GM23338 (cell line): ENCODE measurements at regions not wholly inside any gene's neighbourhood (a gene's known extent, or its start where the extent isn't known, plus 50 kb on each side); places are given as distances from the start of the nearest gene placed in this dataset.

ENCODE experiments used
- STAT1 ChIP-seq: IDR thresholded peaks from one replicate; pipeline ENCODE4 v1.6.1; 2016; ENCODE audit warnings: antibody characterized with exemption; ENCODE audit not compliant: unreplicated experiment
- TF ChIP-seq, protein P1 (sequence below): IDR thresholded peaks from one replicate; pipeline ENCODE4 v1.6.1; 2018; ENCODE audit warnings: antibody characterized with exemption; ENCODE audit not compliant: unreplicated experiment
- TF ChIP-seq, protein P2 (sequence below): IDR thresholded peaks from 2 replicates; pipeline ENCODE4 v1.6.1; 2016; ENCODE audit warnings: antibody characterized with exemption

DNA sequence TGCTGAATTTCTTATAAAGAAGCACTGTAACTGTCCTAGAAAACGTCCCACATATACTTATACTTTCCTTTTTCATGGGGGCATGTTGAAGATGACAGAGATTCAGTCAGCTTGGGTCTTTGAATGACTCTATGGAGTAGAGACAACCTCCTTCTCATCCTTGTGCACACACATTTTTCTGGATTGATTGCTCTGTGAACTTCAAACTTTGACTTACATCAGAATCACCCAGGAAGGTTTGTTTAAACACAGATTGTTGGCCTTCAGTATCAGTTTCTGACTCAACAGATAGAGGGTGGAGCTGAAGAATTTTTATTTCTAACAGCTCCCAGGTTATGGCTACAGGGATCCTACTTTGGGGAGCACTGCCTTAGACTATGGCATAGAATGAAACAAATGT lies 97.6 kb upstream of the DGKB start:
- TF ChIP-seq STAT1 = no peak
- TF ChIP-seq, protein P1, sequence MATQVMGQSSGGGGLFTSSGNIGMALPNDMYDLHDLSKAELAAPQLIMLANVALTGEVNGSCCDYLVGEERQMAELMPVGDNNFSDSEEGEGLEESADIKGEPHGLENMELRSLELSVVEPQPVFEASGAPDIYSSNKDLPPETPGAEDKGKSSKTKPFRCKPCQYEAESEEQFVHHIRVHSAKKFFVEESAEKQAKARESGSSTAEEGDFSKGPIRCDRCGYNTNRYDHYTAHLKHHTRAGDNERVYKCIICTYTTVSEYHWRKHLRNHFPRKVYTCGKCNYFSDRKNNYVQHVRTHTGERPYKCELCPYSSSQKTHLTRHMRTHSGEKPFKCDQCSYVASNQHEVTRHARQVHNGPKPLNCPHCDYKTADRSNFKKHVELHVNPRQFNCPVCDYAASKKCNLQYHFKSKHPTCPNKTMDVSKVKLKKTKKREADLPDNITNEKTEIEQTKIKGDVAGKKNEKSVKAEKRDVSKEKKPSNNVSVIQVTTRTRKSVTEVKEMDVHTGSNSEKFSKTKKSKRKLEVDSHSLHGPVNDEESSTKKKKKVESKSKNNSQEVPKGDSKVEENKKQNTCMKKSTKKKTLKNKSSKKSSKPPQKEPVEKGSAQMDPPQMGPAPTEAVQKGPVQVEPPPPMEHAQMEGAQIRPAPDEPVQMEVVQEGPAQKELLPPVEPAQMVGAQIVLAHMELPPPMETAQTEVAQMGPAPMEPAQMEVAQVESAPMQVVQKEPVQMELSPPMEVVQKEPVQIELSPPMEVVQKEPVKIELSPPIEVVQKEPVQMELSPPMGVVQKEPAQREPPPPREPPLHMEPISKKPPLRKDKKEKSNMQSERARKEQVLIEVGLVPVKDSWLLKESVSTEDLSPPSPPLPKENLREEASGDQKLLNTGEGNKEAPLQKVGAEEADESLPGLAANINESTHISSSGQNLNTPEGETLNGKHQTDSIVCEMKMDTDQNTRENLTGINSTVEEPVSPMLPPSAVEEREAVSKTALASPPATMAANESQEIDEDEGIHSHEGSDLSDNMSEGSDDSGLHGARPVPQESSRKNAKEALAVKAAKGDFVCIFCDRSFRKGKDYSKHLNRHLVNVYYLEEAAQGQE = no peak
- TF ChIP-seq, protein P2, sequence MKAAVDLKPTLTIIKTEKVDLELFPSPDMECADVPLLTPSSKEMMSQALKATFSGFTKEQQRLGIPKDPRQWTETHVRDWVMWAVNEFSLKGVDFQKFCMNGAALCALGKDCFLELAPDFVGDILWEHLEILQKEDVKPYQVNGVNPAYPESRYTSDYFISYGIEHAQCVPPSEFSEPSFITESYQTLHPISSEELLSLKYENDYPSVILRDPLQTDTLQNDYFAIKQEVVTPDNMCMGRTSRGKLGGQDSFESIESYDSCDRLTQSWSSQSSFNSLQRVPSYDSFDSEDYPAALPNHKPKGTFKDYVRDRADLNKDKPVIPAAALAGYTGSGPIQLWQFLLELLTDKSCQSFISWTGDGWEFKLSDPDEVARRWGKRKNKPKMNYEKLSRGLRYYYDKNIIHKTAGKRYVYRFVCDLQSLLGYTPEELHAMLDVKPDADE = no peak
